HG03354 (cell line): ENCODE measurements at regions not wholly inside any gene's neighbourhood (a gene's known extent, or its start where the extent isn't known, plus 50 kb on each side); places are given as distances from the start of the nearest gene placed in this dataset.
A peak's percentile ranks its signal among the peaks of the same experiment; 100 is the strongest.

Experiments
- ATAC-seq: cut with Tn5 transposase; IDR thresholded peaks from one replicate; pipeline ENCODE4 v1.9.1; 2021; ENCODE audit warnings: mild to moderate bottlenecking; ENCODE audit not compliant: unreplicated experiment, poor library complexity, severe bottlenecking

- ATAC-seq = no peak
Measured at GRCh38 chr3:124223853-124224252, 231.9 kb upstream of the ROPN1 start.

DNA sequence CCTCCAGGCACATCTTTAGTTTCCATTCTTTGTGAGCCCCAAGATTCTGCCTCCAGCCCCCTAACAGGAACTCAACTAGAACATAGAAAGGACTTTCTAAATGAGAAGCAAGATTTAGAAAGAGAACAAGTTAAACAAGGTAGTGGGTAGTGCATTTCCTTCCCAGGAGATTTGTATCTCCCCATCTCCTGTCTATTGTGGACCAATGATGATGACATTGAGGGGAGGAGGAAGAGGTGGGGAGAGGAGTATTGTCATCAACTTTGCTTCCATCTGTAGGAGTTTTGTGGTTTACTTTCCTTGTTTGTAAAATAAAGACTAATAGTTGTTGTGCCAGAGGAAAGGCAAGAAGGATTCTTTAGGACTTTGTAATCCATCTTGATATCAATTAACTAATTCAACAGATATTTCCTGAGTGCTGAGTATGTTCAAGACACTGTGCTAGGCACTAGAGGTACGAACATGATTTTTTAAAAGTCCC is 235.3 kb upstream of the ROPN1 start:
- ATAC-seq = no peak

DNA sequence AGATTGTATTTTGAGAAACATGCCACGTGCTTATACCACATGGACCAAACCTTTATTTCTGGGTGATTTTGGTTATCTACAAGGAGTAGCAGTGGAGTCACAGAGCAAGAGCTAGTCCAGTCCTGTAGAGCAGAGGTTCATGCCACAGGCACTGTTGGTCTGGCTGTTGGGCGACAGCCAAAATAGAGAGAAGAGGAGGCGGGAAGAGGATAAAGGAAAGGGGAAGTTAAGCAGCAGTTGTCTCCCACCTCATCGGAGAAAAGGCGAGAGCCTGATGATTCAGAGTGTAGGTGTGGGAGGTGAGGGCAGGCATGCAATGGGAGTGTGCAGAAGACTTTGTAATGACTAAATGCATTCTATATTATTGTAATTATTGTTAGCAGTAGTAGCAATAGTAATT is 237.5 kb upstream of the ROPN1 start:
- ATAC-seq = no peak

- ATAC-seq = no peak
Measured at GRCh38 chr3:124229836-124230235, 237.9 kb upstream of the ROPN1 start.

DNA sequence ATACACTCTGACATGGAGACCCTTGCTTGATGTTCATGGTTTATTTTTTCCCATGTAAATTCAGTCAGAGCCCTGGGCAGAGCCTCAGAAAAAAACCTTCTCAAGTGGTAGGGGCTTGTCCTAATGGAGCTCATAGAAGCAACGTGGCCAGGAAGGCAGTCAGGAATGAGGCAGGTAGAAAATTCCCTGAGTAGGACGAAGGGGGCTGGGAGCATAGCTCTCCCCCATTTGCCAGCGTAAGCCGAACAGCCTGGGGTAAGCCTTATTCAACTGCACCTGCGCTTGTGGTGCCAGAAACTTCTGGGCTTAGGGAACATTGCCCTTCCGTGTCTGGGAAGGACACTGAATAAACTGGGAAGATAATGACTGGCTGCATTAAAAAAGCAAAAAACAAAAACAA is 238.5 kb upstream of the ROPN1 start:
- no peak for ATAC-seq

DNA sequence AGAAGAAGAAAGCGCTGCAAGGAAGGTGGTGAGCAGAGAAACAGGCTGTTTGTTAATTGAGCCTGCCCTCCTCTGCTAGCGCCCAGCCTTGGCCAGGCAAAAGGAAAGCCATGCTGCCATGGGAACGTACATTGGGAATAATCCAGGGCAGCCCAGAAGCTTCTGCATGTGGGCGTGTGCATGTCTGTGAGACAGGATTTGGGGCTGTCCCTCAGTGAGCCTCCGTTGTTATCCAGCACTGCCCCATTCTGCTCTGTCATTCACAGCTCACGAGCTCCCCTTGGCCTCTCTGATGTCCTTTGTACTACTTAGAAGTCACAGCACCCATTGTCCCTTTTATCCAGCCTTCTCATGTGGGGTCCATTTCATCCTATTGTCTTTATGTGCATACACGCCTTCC is 239.1 kb upstream of the ROPN1 start:
- ATAC-seq = no peak

GRCh38 chr3:124234852-124235252 is 242.9 kb upstream of the ROPN1 start:
- ATAC-seq = no peak

DNA sequence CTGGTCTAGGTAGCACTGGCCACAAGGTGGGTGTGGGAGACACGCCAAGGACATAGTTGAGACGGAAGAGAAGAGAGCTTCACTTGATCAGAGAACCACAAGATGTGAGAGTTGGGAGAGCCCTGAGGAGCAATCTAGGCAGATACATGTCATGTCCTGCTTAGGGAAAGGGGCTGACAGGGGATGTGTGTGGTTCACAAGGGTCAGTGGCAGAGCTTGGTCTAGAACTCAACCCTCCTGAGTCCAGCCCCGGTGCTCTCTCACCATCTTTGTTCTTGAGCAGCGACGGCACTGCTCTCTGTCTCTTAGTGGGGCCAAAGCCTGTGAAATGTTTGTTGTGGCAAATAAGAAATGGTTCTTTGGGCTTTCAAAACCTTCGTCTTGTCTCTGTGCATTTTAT is 243.5 kb upstream of the ROPN1 start:
- ATAC-seq = no peak

- ATAC-seq = no peak
Measured at GRCh38 chr3:124243177-124243859, 251.4 kb upstream of the ROPN1 start.

- no peak for ATAC-seq
Measured at GRCh38 chr3:124246376-124246775, 254.5 kb upstream of the ROPN1 start.

DNA sequence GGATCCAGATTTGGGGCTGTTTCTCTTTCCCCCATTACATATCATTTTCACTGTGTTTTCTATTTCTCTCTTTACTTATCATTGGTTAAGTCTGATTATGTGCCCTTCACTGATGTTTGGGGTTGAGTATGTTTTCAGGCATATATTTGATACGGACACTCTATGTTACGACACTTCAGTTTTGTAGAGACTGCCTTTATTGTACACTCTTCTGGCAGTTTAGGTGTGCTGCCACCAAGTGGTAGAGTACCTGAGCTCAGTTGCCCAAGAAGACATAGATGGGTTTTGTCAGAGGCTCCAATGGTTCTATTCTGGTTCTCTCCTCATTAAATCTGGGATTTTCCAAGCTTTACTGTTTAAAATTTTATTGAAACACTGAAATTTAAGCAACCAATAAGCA is 255.0 kb upstream of the ROPN1 start:
- no peak for ATAC-seq

DNA sequence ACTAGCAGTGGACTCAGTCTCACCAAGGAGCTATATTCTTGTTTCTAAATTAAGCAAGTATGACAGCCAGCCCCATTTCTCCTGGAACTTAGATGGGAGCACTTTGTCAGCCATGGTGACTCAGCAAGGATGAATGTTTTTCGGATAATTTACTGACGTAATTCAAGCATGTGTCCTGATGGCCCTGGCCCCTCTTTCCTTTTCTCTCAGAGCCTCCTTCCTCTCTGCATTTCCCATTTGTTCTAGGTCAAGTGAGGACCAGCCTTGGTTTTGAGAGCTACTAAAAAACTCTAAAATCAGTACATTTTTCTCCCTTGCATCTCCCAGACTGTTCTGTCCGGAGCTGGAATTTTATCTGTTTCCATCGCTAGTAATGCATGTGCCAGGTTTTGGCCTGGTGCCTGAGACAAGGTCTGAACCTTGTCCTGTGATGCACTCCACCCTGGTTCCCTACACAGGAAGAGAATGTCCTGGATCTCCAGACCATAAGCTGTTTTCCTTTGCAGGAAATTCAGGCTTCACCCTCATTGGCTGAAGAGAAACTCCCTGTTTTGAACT is 256.6 kb upstream of the ROPN1 start:
- no peak for ATAC-seq

- ATAC-seq = no peak
Measured at GRCh38 chr3:124249038-124249437, 257.1 kb upstream of the ROPN1 start.

DNA sequence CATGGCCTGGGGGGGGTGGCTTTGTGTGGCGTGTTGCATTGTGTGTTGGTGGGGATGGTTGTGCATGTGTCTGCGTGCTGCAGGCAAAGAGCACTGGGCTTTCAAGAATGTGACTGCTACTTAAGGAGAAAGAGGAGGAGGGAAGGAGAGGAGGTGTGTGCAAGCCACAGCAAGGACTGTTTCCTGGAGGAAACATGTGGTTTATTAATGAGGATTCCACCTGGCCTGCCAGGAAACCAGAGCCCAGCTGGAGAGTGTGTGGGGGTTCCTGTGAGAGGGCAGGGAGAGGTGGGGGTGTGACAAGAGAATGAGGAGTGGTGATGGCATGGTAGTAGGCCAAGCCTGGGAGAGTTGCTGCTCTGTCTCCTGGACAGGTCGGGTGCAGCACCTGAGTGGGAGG is 258.1 kb upstream of the ROPN1 start:
- ATAC-seq = no peak

GRCh38 chr3:124256156-124256555 is 264.2 kb upstream of the ROPN1 start:
- no peak for ATAC-seq

- no peak for ATAC-seq
Measured at GRCh38 chr3:124256599-124256998, 264.7 kb upstream of the ROPN1 start.

GRCh38 chr3:124257336-124257864 is 265.5 kb upstream of the ROPN1 start:
- ATAC-seq = peak; percentile 59

- no peak for ATAC-seq
Measured at GRCh38 chr3:124258057-124258500, 266.2 kb upstream of the ROPN1 start.

DNA sequence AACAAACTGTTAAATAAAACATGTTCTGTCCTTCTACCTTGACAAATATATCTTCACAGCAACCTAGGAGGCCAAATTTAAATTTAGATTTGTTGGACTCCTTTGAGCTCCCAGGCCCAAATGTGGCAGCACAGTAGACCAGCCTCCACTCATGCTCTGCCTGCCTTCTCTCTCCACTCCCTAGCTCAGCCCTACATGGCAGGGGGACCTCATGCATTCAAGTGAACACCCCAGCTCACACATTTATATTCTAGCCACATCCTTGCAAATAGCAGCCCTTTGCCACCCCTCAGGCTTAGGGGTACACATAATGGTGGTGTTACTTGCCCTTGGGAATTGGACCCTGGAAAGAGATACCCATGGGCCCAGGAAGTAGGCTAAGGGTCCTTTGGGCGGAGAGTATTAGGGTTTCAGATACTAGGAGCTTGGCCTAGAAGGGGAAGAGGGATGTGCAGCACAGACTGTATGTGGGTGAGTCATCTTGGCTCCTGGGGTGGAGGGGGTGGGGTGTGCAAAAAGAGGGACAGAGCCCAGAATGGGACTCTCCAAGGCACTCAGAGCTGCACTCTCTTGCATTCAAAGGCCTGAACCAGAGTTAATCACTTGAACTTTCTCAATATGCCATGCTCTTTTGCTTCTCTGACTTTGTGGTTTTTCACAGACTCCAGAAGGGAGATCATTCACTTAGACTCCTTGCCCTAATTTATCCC is 268.4 kb upstream of the ROPN1 start:
- ATAC-seq = no peak

DNA sequence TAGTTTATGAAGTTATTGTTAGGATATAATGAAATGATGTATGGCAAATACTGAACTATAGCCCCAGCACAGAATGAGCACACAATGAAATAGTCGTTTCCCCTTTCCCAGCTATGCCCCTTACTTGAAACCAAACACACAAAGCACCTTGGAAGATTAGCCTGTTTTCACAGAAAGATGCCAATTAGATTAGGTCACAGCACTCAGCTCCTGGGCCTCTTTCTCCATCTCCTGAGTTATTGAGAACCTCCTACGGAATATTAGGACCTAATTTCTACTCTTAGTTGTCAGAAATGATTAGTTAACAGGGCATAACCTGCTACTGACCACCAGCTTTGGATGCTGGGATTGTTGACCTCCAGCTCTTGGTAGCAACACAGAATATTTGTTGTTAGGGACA is 269.4 kb upstream of the ROPN1 start:
- no peak for ATAC-seq

- ATAC-seq = no peak
Measured at GRCh38 chr3:124263168-124263567, 271.2 kb upstream of the ROPN1 start.
